ENCODE measurements at regions not wholly inside any gene's neighbourhood (a gene's known extent, or its start where the extent isn't known, plus 50 kb on each side); places are given as distances from the start of the nearest gene placed in this dataset.

DNA sequence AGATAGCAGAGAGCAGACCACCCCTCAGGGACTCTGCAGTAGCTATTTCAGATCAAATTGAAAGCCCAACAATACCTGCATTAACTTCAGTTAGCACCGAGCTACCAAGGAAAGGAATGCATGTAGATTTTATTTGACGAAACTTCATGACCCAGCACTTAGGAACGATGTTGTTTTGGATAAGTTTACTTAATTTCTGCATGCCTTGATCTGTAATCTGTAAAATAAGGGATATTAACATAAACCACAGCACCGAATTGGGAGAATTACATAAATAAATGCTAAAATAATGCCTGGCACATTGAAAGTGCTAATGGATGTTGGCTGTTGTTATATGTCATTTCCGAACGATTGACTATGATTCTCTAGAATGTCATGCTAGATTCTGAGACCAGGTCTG is 435.8 kb upstream of the CLINT1 start:
- TF ChIP-seq, protein P1, sequence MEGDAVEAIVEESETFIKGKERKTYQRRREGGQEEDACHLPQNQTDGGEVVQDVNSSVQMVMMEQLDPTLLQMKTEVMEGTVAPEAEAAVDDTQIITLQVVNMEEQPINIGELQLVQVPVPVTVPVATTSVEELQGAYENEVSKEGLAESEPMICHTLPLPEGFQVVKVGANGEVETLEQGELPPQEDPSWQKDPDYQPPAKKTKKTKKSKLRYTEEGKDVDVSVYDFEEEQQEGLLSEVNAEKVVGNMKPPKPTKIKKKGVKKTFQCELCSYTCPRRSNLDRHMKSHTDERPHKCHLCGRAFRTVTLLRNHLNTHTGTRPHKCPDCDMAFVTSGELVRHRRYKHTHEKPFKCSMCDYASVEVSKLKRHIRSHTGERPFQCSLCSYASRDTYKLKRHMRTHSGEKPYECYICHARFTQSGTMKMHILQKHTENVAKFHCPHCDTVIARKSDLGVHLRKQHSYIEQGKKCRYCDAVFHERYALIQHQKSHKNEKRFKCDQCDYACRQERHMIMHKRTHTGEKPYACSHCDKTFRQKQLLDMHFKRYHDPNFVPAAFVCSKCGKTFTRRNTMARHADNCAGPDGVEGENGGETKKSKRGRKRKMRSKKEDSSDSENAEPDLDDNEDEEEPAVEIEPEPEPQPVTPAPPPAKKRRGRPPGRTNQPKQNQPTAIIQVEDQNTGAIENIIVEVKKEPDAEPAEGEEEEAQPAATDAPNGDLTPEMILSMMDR (IDR thresholded peaks at IDR 0.05): no peak
- TF ChIP-seq ZNF416 (CRISPR knock-in tag; IDR thresholded peaks at IDR 0.05): no peak
- no peak for TF ChIP-seq CREB1 (CRISPR knock-in tag; IDR thresholded peaks at IDR 0.05)
- TF ChIP-seq, protein P2, sequence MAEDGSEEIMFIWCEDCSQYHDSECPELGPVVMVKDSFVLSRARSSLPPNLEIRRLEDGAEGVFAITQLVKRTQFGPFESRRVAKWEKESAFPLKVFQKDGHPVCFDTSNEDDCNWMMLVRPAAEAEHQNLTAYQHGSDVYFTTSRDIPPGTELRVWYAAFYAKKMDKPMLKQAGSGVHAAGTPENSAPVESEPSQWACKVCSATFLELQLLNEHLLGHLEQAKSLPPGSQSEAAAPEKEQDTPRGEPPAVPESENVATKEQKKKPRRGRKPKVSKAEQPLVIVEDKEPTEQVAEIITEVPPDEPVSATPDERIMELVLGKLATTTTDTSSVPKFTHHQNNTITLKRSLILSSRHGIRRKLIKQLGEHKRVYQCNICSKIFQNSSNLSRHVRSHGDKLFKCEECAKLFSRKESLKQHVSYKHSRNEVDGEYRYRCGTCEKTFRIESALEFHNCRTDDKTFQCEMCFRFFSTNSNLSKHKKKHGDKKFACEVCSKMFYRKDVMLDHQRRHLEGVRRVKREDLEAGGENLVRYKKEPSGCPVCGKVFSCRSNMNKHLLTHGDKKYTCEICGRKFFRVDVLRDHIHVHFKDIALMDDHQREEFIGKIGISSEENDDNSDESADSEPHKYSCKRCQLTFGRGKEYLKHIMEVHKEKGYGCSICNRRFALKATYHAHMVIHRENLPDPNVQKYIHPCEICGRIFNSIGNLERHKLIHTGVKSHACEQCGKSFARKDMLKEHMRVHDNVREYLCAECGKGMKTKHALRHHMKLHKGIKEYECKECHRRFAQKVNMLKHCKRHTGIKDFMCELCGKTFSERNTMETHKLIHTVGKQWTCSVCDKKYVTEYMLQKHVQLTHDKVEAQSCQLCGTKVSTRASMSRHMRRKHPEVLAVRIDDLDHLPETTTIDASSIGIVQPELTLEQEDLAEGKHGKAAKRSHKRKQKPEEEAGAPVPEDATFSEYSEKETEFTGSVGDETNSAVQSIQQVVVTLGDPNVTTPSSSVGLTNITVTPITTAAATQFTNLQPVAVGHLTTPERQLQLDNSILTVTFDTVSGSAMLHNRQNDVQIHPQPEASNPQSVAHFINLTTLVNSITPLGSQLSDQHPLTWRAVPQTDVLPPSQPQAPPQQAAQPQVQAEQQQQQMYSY (CRISPR knock-in tag; IDR thresholded peaks at IDR 0.05): no peak
- TF ChIP-seq, protein P3, sequence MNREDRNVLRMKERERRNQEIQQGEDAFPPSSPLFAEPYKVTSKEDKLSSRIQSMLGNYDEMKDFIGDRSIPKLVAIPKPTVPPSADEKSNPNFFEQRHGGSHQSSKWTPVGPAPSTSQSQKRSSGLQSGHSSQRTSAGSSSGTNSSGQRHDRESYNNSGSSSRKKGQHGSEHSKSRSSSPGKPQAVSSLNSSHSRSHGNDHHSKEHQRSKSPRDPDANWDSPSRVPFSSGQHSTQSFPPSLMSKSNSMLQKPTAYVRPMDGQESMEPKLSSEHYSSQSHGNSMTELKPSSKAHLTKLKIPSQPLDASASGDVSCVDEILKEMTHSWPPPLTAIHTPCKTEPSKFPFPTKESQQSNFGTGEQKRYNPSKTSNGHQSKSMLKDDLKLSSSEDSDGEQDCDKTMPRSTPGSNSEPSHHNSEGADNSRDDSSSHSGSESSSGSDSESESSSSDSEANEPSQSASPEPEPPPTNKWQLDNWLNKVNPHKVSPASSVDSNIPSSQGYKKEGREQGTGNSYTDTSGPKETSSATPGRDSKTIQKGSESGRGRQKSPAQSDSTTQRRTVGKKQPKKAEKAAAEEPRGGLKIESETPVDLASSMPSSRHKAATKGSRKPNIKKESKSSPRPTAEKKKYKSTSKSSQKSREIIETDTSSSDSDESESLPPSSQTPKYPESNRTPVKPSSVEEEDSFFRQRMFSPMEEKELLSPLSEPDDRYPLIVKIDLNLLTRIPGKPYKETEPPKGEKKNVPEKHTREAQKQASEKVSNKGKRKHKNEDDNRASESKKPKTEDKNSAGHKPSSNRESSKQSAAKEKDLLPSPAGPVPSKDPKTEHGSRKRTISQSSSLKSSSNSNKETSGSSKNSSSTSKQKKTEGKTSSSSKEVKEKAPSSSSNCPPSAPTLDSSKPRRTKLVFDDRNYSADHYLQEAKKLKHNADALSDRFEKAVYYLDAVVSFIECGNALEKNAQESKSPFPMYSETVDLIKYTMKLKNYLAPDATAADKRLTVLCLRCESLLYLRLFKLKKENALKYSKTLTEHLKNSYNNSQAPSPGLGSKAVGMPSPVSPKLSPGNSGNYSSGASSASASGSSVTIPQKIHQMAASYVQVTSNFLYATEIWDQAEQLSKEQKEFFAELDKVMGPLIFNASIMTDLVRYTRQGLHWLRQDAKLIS (CRISPR knock-in tag; IDR thresholded peaks at IDR 0.05; ENCODE audit: borderline replicate concordance): no peak
- TF ChIP-seq, protein P4, sequence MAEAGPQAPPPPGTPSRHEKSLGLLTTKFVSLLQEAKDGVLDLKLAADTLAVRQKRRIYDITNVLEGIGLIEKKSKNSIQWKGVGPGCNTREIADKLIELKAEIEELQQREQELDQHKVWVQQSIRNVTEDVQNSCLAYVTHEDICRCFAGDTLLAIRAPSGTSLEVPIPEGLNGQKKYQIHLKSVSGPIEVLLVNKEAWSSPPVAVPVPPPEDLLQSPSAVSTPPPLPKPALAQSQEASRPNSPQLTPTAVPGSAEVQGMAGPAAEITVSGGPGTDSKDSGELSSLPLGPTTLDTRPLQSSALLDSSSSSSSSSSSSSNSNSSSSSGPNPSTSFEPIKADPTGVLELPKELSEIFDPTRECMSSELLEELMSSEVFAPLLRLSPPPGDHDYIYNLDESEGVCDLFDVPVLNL (CRISPR knock-in tag; IDR thresholded peaks at IDR 0.05; ENCODE audit: borderline replicate concordance, low read depth): no peak
- TF ChIP-seq JUN (CRISPR knock-in tag; IDR thresholded peaks at IDR 0.05): no peak
- TF ChIP-seq, protein P5, sequence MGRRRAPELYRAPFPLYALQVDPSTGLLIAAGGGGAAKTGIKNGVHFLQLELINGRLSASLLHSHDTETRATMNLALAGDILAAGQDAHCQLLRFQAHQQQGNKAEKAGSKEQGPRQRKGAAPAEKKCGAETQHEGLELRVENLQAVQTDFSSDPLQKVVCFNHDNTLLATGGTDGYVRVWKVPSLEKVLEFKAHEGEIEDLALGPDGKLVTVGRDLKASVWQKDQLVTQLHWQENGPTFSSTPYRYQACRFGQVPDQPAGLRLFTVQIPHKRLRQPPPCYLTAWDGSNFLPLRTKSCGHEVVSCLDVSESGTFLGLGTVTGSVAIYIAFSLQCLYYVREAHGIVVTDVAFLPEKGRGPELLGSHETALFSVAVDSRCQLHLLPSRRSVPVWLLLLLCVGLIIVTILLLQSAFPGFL (CRISPR knock-in tag; IDR thresholded peaks at IDR 0.05; ENCODE audit: borderline replicate concordance): no peak
- TF ChIP-seq, protein P6, sequence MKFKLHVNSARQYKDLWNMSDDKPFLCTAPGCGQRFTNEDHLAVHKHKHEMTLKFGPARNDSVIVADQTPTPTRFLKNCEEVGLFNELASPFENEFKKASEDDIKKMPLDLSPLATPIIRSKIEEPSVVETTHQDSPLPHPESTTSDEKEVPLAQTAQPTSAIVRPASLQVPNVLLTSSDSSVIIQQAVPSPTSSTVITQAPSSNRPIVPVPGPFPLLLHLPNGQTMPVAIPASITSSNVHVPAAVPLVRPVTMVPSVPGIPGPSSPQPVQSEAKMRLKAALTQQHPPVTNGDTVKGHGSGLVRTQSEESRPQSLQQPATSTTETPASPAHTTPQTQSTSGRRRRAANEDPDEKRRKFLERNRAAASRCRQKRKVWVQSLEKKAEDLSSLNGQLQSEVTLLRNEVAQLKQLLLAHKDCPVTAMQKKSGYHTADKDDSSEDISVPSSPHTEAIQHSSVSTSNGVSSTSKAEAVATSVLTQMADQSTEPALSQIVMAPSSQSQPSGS (CRISPR knock-in tag; IDR thresholded peaks at IDR 0.05; ENCODE audit: borderline replicate concordance, low read depth): no peak
- TF ChIP-seq NR1H2 (CRISPR knock-in tag; IDR thresholded peaks at IDR 0.05): no peak
- TF ChIP-seq, protein P7, sequence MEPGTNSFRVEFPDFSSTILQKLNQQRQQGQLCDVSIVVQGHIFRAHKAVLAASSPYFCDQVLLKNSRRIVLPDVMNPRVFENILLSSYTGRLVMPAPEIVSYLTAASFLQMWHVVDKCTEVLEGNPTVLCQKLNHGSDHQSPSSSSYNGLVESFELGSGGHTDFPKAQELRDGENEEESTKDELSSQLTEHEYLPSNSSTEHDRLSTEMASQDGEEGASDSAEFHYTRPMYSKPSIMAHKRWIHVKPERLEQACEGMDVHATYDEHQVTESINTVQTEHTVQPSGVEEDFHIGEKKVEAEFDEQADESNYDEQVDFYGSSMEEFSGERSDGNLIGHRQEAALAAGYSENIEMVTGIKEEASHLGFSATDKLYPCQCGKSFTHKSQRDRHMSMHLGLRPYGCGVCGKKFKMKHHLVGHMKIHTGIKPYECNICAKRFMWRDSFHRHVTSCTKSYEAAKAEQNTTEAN (CRISPR knock-in tag; IDR thresholded peaks at IDR 0.05): no peak
- no peak for TF ChIP-seq TP53 (CRISPR knock-in tag; IDR thresholded peaks at IDR 0.05)
- TF ChIP-seq, protein P8, sequence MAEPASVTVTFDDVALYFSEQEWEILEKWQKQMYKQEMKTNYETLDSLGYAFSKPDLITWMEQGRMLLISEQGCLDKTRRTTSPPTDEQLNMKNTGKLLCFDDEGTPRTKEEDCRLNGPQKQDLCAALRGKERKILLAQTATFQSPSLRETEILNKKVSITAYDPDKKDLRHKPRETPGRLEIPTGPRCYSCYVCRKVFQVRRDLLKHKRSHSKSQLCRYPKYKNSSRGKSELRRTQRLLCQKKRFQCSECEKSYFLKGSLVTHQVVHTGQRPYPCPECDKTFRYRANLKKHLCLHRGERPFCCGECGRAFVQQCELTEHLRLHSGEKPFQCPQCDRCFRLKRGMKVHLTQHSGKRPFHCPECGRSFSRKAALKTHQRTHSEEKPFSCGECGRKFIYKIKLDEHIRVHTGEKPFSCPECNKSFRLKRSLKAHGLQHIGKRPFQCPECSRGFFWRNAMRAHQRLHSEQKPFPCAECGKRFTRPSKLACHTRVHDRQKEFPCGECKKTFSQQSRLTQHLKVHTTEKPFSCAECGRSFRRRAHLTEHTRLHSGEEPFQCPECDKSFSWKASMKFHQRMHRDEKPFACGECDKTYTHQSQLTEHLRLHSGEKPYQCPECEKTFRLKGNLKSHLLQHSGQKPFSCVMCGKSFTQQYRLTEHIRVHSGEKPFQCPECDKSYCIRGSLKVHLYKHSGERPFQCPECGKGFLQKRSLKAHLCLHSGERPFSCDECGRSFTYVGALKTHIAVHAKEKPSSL (CRISPR knock-in tag; conservative IDR thresholded peaks at IDR 0.05): no peak

All from WTC11 (cell line).